RWPE2 (cell line): ENCODE measurements at regions not wholly inside any gene's neighbourhood (a gene's known extent, or its start where the extent isn't known, plus 50 kb on each side); places are given as distances from the start of the nearest gene placed in this dataset.

Source experiments
- ATAC-seq: fragments of 200-7000 bp; cut with Tn5 transposase; 3 replicates; pipeline ENCODE4 v1.9.1; 2021; ENCODE audit warnings: low read depth
- DNase-seq: peaks from one replicate; pipeline ENCODE4 v3.0.0-alpha.2; 2020; ENCODE audit warnings: low spot score
- H3K27ac ChIP-seq: fragments of 450-650 bp; 2 replicates; pipeline ENCODE4 v1.5.1; 2017; ENCODE audit warnings: mild to moderate bottlenecking; ENCODE audit not compliant: poor library complexity, severe bottlenecking
- H3K27me3 ChIP-seq: fragments of 250-450 bp; sonication (Bioruptor Pico); 2 replicates; pipeline ENCODE4 v1.5.1; 2021; ENCODE audit warnings: mild to moderate bottlenecking, moderate library complexity; ENCODE audit not compliant: insufficient read depth, poor library complexity, severe bottlenecking
- H3K36me3 ChIP-seq: fragments of 250-450 bp; sonication (Bioruptor Pico); 2 replicates; pipeline ENCODE4 v1.5.1; 2020; ENCODE audit warnings: low read depth, mild to moderate bottlenecking, moderate library complexity
- H3K4me1 ChIP-seq: fragments of 250-450 bp; sonication (Bioruptor Pico); 2 replicates; pipeline ENCODE4 v1.5.1; 2021; ENCODE audit warnings: mild to moderate bottlenecking, moderate library complexity; ENCODE audit not compliant: insufficient read depth, poor library complexity, severe bottlenecking
- H3K4me3 ChIP-seq: fragments of 250-450 bp; sonication (Bioruptor Pico); 2 replicates; pipeline ENCODE4 v1.5.1; 2021; ENCODE audit warnings: mild to moderate bottlenecking, moderate library complexity; ENCODE audit not compliant: severe bottlenecking
- H3K9me3 ChIP-seq: fragments of 250-450 bp; sonication (Bioruptor Pico); 2 replicates; pipeline ENCODE4 v1.5.1; 2021; ENCODE audit warnings: mild to moderate bottlenecking, moderate library complexity; ENCODE audit not compliant: severe bottlenecking
- TF ChIP-seq, protein P1 (sequence below): fragments of 450-650 bp; IDR thresholded peaks from one replicate; pipeline ENCODE4 v1.5.1; 2017; ENCODE audit warnings: mild to moderate bottlenecking, moderate library complexity; ENCODE audit not compliant: poor library complexity, severe bottlenecking

GRCh38 chr18:51660188-51660715 is 462.8 kb upstream of the MEX3C start:
- Histone ChIP-seq H3K27me3 (no peaks in the 10 kb centered on the region), H3K9me3 (no peaks in the 10 kb centered on the region), H3K36me3 (no peaks in the 10 kb centered on the region), H3K4me3 (no peak overlapping the region), H3K4me1 (no peaks in the 10 kb centered on the region), H3K27ac (no peak overlapping the region)
- ATAC-seq (no peak), DNase-seq (no peak)
- TF ChIP-seq, protein P1, sequence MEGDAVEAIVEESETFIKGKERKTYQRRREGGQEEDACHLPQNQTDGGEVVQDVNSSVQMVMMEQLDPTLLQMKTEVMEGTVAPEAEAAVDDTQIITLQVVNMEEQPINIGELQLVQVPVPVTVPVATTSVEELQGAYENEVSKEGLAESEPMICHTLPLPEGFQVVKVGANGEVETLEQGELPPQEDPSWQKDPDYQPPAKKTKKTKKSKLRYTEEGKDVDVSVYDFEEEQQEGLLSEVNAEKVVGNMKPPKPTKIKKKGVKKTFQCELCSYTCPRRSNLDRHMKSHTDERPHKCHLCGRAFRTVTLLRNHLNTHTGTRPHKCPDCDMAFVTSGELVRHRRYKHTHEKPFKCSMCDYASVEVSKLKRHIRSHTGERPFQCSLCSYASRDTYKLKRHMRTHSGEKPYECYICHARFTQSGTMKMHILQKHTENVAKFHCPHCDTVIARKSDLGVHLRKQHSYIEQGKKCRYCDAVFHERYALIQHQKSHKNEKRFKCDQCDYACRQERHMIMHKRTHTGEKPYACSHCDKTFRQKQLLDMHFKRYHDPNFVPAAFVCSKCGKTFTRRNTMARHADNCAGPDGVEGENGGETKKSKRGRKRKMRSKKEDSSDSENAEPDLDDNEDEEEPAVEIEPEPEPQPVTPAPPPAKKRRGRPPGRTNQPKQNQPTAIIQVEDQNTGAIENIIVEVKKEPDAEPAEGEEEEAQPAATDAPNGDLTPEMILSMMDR: no peak

- DNase-seq: no peak
- Histone ChIP-seq H3K4me1 (no peaks in the 10 kb centered on the region), H3K9me3 (no peaks in the 10 kb centered on the region), H3K36me3 (no peaks in the 10 kb centered on the region), H3K27me3 (no peaks in the 10 kb centered on the region), H3K4me3 (no peak overlapping the region), H3K27ac (no peak overlapping the region)
- ATAC-seq: no peak
- TF ChIP-seq, protein P1: no peak
These were observed 466.8 kb upstream of the MEX3C start for GRCh38 chr18:51664236-51664635.

GRCh38 chr18:51666763-51667191 is 469.3 kb upstream of the MEX3C start:
- Histone ChIP-seq H3K27me3 (no peaks in the 10 kb centered on the region), H3K36me3 (no peaks in the 10 kb centered on the region), H3K9me3 (no peaks in the 10 kb centered on the region), H3K4me1 (no peaks in the 10 kb centered on the region), H3K27ac (no peak overlapping the region), H3K4me3 (no peak overlapping the region)
- DNase-seq: no peak
- ATAC-seq: peak; percentile 54; the same call in 2 of the 3 replicates
- TF ChIP-seq, protein P1: no peak

GRCh38 chr18:51668101-51668500 is 470.6 kb upstream of the MEX3C start:
- no peaks in the 10 kb centered on the region for H3K4me1 ChIP-seq
- ATAC-seq: peak; percentile 54; the same call in 2 of the 3 replicates
- no peak overlapping the region for H3K27ac ChIP-seq
- no peaks in the 10 kb centered on the region for H3K27me3 ChIP-seq
- DNase-seq: no peak
- H3K9me3 ChIP-seq: no peaks in the 10 kb centered on the region
- TF ChIP-seq, protein P1: peak; percentile 77
- H3K36me3 ChIP-seq: no peaks in the 10 kb centered on the region
- no peak overlapping the region for H3K4me3 ChIP-seq

- Histone ChIP-seq H3K36me3 (no peaks in the 10 kb centered on the region), H3K4me1 (no peaks in the 10 kb centered on the region), H3K27ac (no peak overlapping the region), H3K9me3 (no peaks in the 10 kb centered on the region), H3K4me3 (no peak overlapping the region), H3K27me3 (no peaks in the 10 kb centered on the region)
- DNase-seq (no peak), ATAC-seq (no peak)
- TF ChIP-seq, protein P1: no peak
These were observed 471.1 kb upstream of the MEX3C start for GRCh38 chr18:51668607-51669006.
